Uterus (tissue), 2 donors: ENCODE measurements at regions not wholly inside any gene's neighbourhood (a gene's known extent, or its start where the extent isn't known, plus 50 kb on each side); places are given as distances from the start of the nearest gene placed in this dataset.

Experiments
- CTCF ChIP-seq, 4 experiments: fragments of 200-600 bp in 2 of 4; fragments of 450-650 bp in 2 of 4; sonication (generic) in 2 of 4; IDR thresholded peaks; one replicate each; pipeline ENCODE4 v1.5.1; 2016 to 2019; ENCODE audit warnings: antibody characterized with exemption in 4 of 4, mild to moderate bottlenecking in 2 of 4, moderate library complexity in 1 of 4
- POLR2A ChIP-seq, 2 donors: fragments of 450-650 bp; IDR thresholded peaks; one replicate each; pipeline ENCODE4 v1.6.1; 2016; ENCODE audit warnings: antibody characterized with exemption in 2 of 2, mild to moderate bottlenecking in 1 of 2, moderate library complexity in 1 of 2

GRCh38 chr12:114779186-114779585, 95.2 kb upstream of the TBX3 start:
- TF ChIP-seq CTCF (IDR thresholded peaks at IDR 0.05) (no peak), POLR2A (IDR thresholded peaks at IDR 0.05) (no peak)
